Activated CD4-positive, alpha-beta T cell treated with anti-CD3 and anti-CD28 coated beads for 24 hours (primary cell): ENCODE measurements at regions not wholly inside any gene's neighbourhood (a gene's known extent, or its start where the extent isn't known, plus 50 kb on each side); places are given as distances from the start of the nearest gene placed in this dataset.
"Not testable (repeated sequence)": the region's sequence is repeated elsewhere in the genome, so short reads cannot be mapped to it uniquely, and the experiment has no call there.

Experiments used
- DNase-seq, 2 donors: peaks; one replicate each; pipeline ENCODE4 v3.0.0-alpha.2; 2020; ENCODE audit warnings: low read depth in 2 of 2

- no peak for DNase-seq
Observed at GRCh38 chr13:66237411-66238062, 992.6 kb downstream of the PCDH9 start.

GRCh38 chr13:66234159-66234558 is 996.0 kb downstream of the PCDH9 start:
- no peak for DNase-seq

GRCh38 chr13:66231958-66232357 is 998.2 kb downstream of the PCDH9 start:
- not testable (repeated sequence) for DNase-seq

GRCh38 chr13:66225072-66225471 is 1005.1 kb downstream of the PCDH9 start:
- DNase-seq, result no peak

- no peak for DNase-seq
Observed at GRCh38 chr13:66224663-66225062, 1005.5 kb downstream of the PCDH9 start.

- no peak for DNase-seq
Observed at GRCh38 chr13:66222926-66223325, 1007.2 kb downstream of the PCDH9 start.

- no peak for DNase-seq
Observed at GRCh38 chr13:66222127-66222526, 1008.0 kb downstream of the PCDH9 start.

GRCh38 chr13:66219506-66219905 is 1010.6 kb downstream of the PCDH9 start:
- DNase-seq, result no peak

GRCh38 chr13:66218583-66218982 is 1011.6 kb downstream of the PCDH9 start:
- DNase-seq, result no peak

GRCh38 chr13:66216728-66217127 is 1013.4 kb downstream of the PCDH9 start:
- no peak for DNase-seq

GRCh38 chr13:66214467-66214866 is 1015.7 kb downstream of the PCDH9 start:
- no peak for DNase-seq

GRCh38 chr13:66212511-66212910 is 1017.6 kb downstream of the PCDH9 start:
- no peak for DNase-seq

GRCh38 chr13:66210677-66211076 is 1019.5 kb downstream of the PCDH9 start:
- no peak for DNase-seq

- DNase-seq, result no peak
Observed at GRCh38 chr13:66208589-66208988, 1021.5 kb downstream of the PCDH9 start.

- DNase-seq, result no peak
Observed at GRCh38 chr13:66207610-66208009, 1022.5 kb downstream of the PCDH9 start.

GRCh38 chr13:66205807-66206206 is 1024.3 kb downstream of the PCDH9 start:
- no peak for DNase-seq

- no peak for DNase-seq
Observed at GRCh38 chr13:66200555-66200954, 1029.6 kb downstream of the PCDH9 start.

- DNase-seq, result no peak
Observed at GRCh38 chr13:66195238-66195637, 1034.9 kb downstream of the PCDH9 start.

GRCh38 chr13:66189986-66190385 is 1040.2 kb downstream of the PCDH9 start:
- DNase-seq, result no peak

- DNase-seq, result no peak
Observed at GRCh38 chr13:66180836-66181235, 1049.3 kb downstream of the PCDH9 start.

- no peak for DNase-seq
Observed at GRCh38 chr13:66171920-66172319, 1058.2 kb downstream of the PCDH9 start.

- DNase-seq, result no peak
Observed at GRCh38 chr13:66162470-66162869, 1067.7 kb downstream of the PCDH9 start.

GRCh38 chr13:66159511-66159910 is 1070.6 kb downstream of the PCDH9 start:
- DNase-seq, result no peak

GRCh38 chr13:66154976-66155375 is 1075.2 kb downstream of the PCDH9 start:
- DNase-seq, result no peak
